Neuronal stem cell (in vitro differentiated cells): ENCODE measurements at regions not wholly inside any gene's neighbourhood (a gene's known extent, or its start where the extent isn't known, plus 50 kb on each side); places are given as distances from the start of the nearest gene placed in this dataset.

Experiments
- DNase-seq: peaks from one replicate; pipeline ENCODE4 v3.0.0-alpha.2; 2013; ENCODE audit warnings: low spot score
- H2AFZ ChIP-seq: one replicate; pipeline ENCODE4 v1.6.1; 2013; ENCODE audit warnings: mild to moderate bottlenecking, low read length, inconsistent platforms
- H2AK5ac ChIP-seq: 2 replicates; pipeline ENCODE4 v1.6.1; 2013; ENCODE audit warnings: low read depth, mild to moderate bottlenecking, inconsistent platforms, low read length, moderate library complexity, mixed read lengths
- H2BK120ac ChIP-seq: 2 replicates; pipeline ENCODE4 v1.6.1; 2013; ENCODE audit warnings: low read depth, mild to moderate bottlenecking, inconsistent platforms, low read length, moderate library complexity, mixed read lengths
- H2BK12ac ChIP-seq: one replicate; pipeline ENCODE4 v1.6.1; 2013; ENCODE audit warnings: low read length, inconsistent platforms
- H2BK15ac ChIP-seq: 2 replicates; pipeline ENCODE4 v1.6.1; 2013; ENCODE audit warnings: mild to moderate bottlenecking, low read length, inconsistent platforms, mixed read lengths
- H2BK5ac ChIP-seq: one replicate; pipeline ENCODE4 v1.6.1; 2013; ENCODE audit warnings: inconsistent platforms, mild to moderate bottlenecking, low read length, moderate library complexity
- H3K14ac ChIP-seq: one replicate; pipeline ENCODE4 v1.6.1; 2013; ENCODE audit warnings: low read length, inconsistent platforms
- H3K18ac ChIP-seq: 2 replicates; pipeline ENCODE4 v1.6.1; 2013; ENCODE audit warnings: low read length, inconsistent platforms
- H3K23ac ChIP-seq: 2 replicates; pipeline ENCODE4 v1.6.1; 2013; ENCODE audit warnings: low read depth, mild to moderate bottlenecking, mixed read lengths, low read length, inconsistent platforms; ENCODE audit not compliant: poor library complexity
- H3K27ac ChIP-seq: replicated peaks from 3 replicates; pipeline ENCODE4 v1.5.1; 2013; ENCODE audit warnings: low read length, inconsistent platforms
- H3K27me3 ChIP-seq, 3 experiments: 2 replicates each; pipeline ENCODE4 v1.6.1; 2013; ENCODE audit warnings: low read length in 3 of 3, mild to moderate bottlenecking in 2 of 3, inconsistent platforms in 1 of 3, low read depth in 1 of 3, mixed read lengths in 1 of 3, moderate library complexity in 1 of 3; ENCODE audit not compliant: control insufficient read depth in 3 of 3, insufficient read depth in 3 of 3
- H3K36me3 ChIP-seq, 2 donors: replicated peaks in 1 of 2; 2 replicates each; pipeline ENCODE4 v1.6.1; 2013; ENCODE audit warnings: low read length in 2 of 2; ENCODE audit not compliant: control insufficient read depth in 2 of 2, insufficient read depth in 2 of 2
- H3K4ac ChIP-seq: 2 replicates; pipeline ENCODE4 v1.6.1; 2013; ENCODE audit warnings: inconsistent platforms, mild to moderate bottlenecking, low read length, moderate library complexity
- H3K4me1 ChIP-seq, 2 donors: 1 replicate in 1 of 2; 2 replicates in 1 of 2; pipeline ENCODE4 v1.6.1; 2013; ENCODE audit warnings: low read length in 2 of 2, low read depth in 1 of 2; ENCODE audit not compliant: control insufficient read depth in 2 of 2, insufficient read depth in 1 of 2
- H3K4me2 ChIP-seq: one replicate; pipeline ENCODE4 v1.6.1; 2013; ENCODE audit warnings: mild to moderate bottlenecking, low read length, inconsistent platforms; ENCODE audit not compliant: insufficient read depth, poor library complexity, severe bottlenecking
- H3K4me3 ChIP-seq, 2 donors: 2 replicates each; pipeline ENCODE4 v1.5.1; 2013; ENCODE audit warnings: low read length in 2 of 2, mild to moderate bottlenecking in 2 of 2, inconsistent platforms in 1 of 2, moderate library complexity in 1 of 2
- H3K79me1 ChIP-seq: one replicate; pipeline ENCODE4 v1.6.1; 2013; ENCODE audit warnings: low read depth, mild to moderate bottlenecking, inconsistent platforms, low read length, moderate library complexity
- H3K9ac ChIP-seq: one replicate; pipeline ENCODE4 v1.6.1; 2013; ENCODE audit warnings: mild to moderate bottlenecking, low read depth, low read length, inconsistent platforms; ENCODE audit not compliant: poor library complexity
- H3K9me3 ChIP-seq, 2 donors: replicated peaks in 1 of 2; 2 replicates each; pipeline versions ENCODE3 to v1.6.1; 2013; ENCODE audit warnings: low read length in 2 of 2, mild to moderate bottlenecking in 2 of 2, inconsistent platforms in 1 of 2, low read depth in 1 of 2, mixed read lengths in 1 of 2, moderate library complexity in 1 of 2; ENCODE audit not compliant: control insufficient read depth in 2 of 2, insufficient read depth in 1 of 2
- H4K8ac ChIP-seq: one replicate; pipeline ENCODE4 v1.6.1; 2013; ENCODE audit warnings: low read depth, mild to moderate bottlenecking, inconsistent platforms, low read length, moderate library complexity
- H4K91ac ChIP-seq: one replicate; pipeline ENCODE4 v1.6.1; 2013; ENCODE audit warnings: low read length, low read depth, mild to moderate bottlenecking, inconsistent platforms; ENCODE audit not compliant: poor library complexity
- WGBS, 2 donors: extraction: QIAGEN DNeasy Blood & Tissue Kit; methylation state at CpG; one replicate each; pipeline ENCODE4 v1.1.7; 2013; ENCODE audit warnings: missing lambda C conversion rate in 2 of 2, mixed read lengths in 1 of 2; ENCODE audit not compliant: insufficient read length in 2 of 2, insufficient replicate concordance in 1 of 2; ENCODE audit errors: extremely low coverage in 2 of 2; 5-methylcytosine and 5-hydroxymethylcytosine counted together

- no peak overlapping the region for H2BK15ac ChIP-seq
- no CpG with 5 or more reads among the region's 2 CpGs for WGBS, 2 donors
- H3K4me1 ChIP-seq: no peaks in the 10 kb centered on the region
- H3K4ac ChIP-seq: no peak overlapping the region
- H2BK120ac ChIP-seq: no peak overlapping the region
- no peak overlapping the region for H3K27ac ChIP-seq
- H2BK12ac ChIP-seq: no peak overlapping the region
- H2AFZ ChIP-seq: no peak overlapping the region
- no peaks in the 10 kb centered on the region for H3K9me3 ChIP-seq
- no peaks in the 10 kb centered on the region for H3K79me1 ChIP-seq
- no peak overlapping the region for H3K18ac ChIP-seq
- H3K9ac ChIP-seq: no peak overlapping the region
- no peaks in the 10 kb centered on the region for H3K36me3 ChIP-seq
- H3K4me2 ChIP-seq: no peak overlapping the region
- no peak overlapping the region for H3K23ac ChIP-seq
- DNase-seq: no peak
- no peak overlapping the region for H4K91ac ChIP-seq
- no peaks in the 10 kb centered on the region for H3K27me3 ChIP-seq
- H3K14ac ChIP-seq: no peak overlapping the region
- H2BK5ac ChIP-seq: no peak overlapping the region
- no peak overlapping the region for H4K8ac ChIP-seq
- H2AK5ac ChIP-seq: no peak overlapping the region
- H3K4me3 ChIP-seq: no peak overlapping the region
These were observed 245.5 kb upstream of the RPS23 start for GRCh38 chr5:82523633-82524032.

- H2AK5ac ChIP-seq: no peak overlapping the region
- H4K91ac ChIP-seq: no peak overlapping the region
- H3K14ac ChIP-seq: no peak overlapping the region
- H3K4ac ChIP-seq: no peak overlapping the region
- H2BK12ac ChIP-seq: no peak overlapping the region
- no peaks in the 10 kb centered on the region for H3K27me3 ChIP-seq
- H3K9me3 ChIP-seq: no peaks in the 10 kb centered on the region
- H2BK120ac ChIP-seq: no peak overlapping the region
- H2BK15ac ChIP-seq: no peak overlapping the region
- H3K4me3 ChIP-seq: no peak overlapping the region
- no peak overlapping the region for H3K9ac ChIP-seq
- WGBS, 2 donors: no CpG with 5 or more reads among the region's 7 CpGs
- no peak overlapping the region for H3K27ac ChIP-seq
- no peak overlapping the region for H2BK5ac ChIP-seq
- H3K79me1 ChIP-seq: no peaks in the 10 kb centered on the region
- DNase-seq: no peak
- no peaks in the 10 kb centered on the region for H3K4me1 ChIP-seq
- no peak overlapping the region for H3K4me2 ChIP-seq
- no peak overlapping the region for H3K23ac ChIP-seq
- H2AFZ ChIP-seq: no peak overlapping the region
- H3K36me3 ChIP-seq: no peaks in the 10 kb centered on the region
- no peak overlapping the region for H3K18ac ChIP-seq
- no peak overlapping the region for H4K8ac ChIP-seq
These were observed 244.7 kb upstream of the RPS23 start for GRCh38 chr5:82522897-82523296.

- H3K4ac ChIP-seq: no peak overlapping the region
- H4K91ac ChIP-seq: no peak overlapping the region
- H3K14ac ChIP-seq: no peak overlapping the region
- no peak overlapping the region for H2BK5ac ChIP-seq
- no peak overlapping the region for H2BK15ac ChIP-seq
- no peak overlapping the region for H2BK120ac ChIP-seq
- H3K36me3 ChIP-seq: no peaks in the 10 kb centered on the region
- H3K27me3 ChIP-seq: no peaks in the 10 kb centered on the region
- H3K9me3 ChIP-seq: no peaks in the 10 kb centered on the region
- H2BK12ac ChIP-seq: no peak overlapping the region
- no CpG with 5 or more reads among the region's 4 CpGs for WGBS, 2 donors
- no peak for DNase-seq
- H3K4me2 ChIP-seq: no peak overlapping the region
- no peak overlapping the region for H3K27ac ChIP-seq
- H3K4me1 ChIP-seq: no peaks in the 10 kb centered on the region
- H4K8ac ChIP-seq: no peak overlapping the region
- no peak overlapping the region for H2AK5ac ChIP-seq
- no peaks in the 10 kb centered on the region for H3K79me1 ChIP-seq
- H3K4me3 ChIP-seq: no peak overlapping the region
- H3K23ac ChIP-seq: no peak overlapping the region
- no peak overlapping the region for H3K18ac ChIP-seq
- H2AFZ ChIP-seq: no peak overlapping the region
- H3K9ac ChIP-seq: no peak overlapping the region
These were observed 243.4 kb upstream of the RPS23 start for GRCh38 chr5:82521431-82522051.

- no peak overlapping the region for H2BK15ac ChIP-seq
- no peak for DNase-seq
- H3K9me3 ChIP-seq: no peaks in the 10 kb centered on the region
- no peak overlapping the region for H3K9ac ChIP-seq
- no peak overlapping the region for H4K91ac ChIP-seq
- H2AK5ac ChIP-seq: no peak overlapping the region
- no CpG with 5 or more reads among the region's 3 CpGs for WGBS, 2 donors
- no peak overlapping the region for H2BK12ac ChIP-seq
- no peak overlapping the region for H3K4ac ChIP-seq
- H3K79me1 ChIP-seq: no peaks in the 10 kb centered on the region
- H3K18ac ChIP-seq: no peak overlapping the region
- no peak overlapping the region for H3K4me3 ChIP-seq
- H3K4me1 ChIP-seq: no peaks in the 10 kb centered on the region
- H3K27me3 ChIP-seq: no peaks in the 10 kb centered on the region
- H3K23ac ChIP-seq: no peak overlapping the region
- no peak overlapping the region for H3K4me2 ChIP-seq
- H2BK120ac ChIP-seq: no peak overlapping the region
- H2AFZ ChIP-seq: no peak overlapping the region
- H3K36me3 ChIP-seq: no peaks in the 10 kb centered on the region
- H4K8ac ChIP-seq: no peak overlapping the region
- H3K14ac ChIP-seq: no peak overlapping the region
- H3K27ac ChIP-seq: no peak overlapping the region
- H2BK5ac ChIP-seq: no peak overlapping the region
These were observed 241.4 kb upstream of the RPS23 start for GRCh38 chr5:82519558-82519957.
